HUES64 (cell line): ENCODE measurements at regions not wholly inside any gene's neighbourhood (a gene's known extent, or its start where the extent isn't known, plus 50 kb on each side); places are given as distances from the start of the nearest gene placed in this dataset.
"Not testable (repeated sequence)": the region's sequence is repeated elsewhere in the genome, so short reads cannot be mapped to it uniquely, and the experiment has no call there.

Experiments
- H3K27ac ChIP-seq: 2 replicates; pipeline ENCODE4 v1.7.0; 2013; ENCODE audit warnings: low read depth, low read length, inconsistent platforms
- H3K27me3 ChIP-seq: 2 replicates; pipeline ENCODE4 v1.6.1; 2013; ENCODE audit warnings: mild to moderate bottlenecking, low read length; ENCODE audit not compliant: insufficient read depth
- H3K36me3 ChIP-seq: 2 replicates; pipeline ENCODE4 v1.6.1; 2013; ENCODE audit warnings: mild to moderate bottlenecking, low read length; ENCODE audit not compliant: insufficient read depth
- H3K4me1 ChIP-seq: 2 replicates; pipeline ENCODE4 v1.6.1; 2013; ENCODE audit warnings: mild to moderate bottlenecking, low read length, moderate library complexity; ENCODE audit not compliant: insufficient read depth
- H3K4me3 ChIP-seq: 2 replicates; pipeline ENCODE4 v1.5.1; 2013; ENCODE audit warnings: mild to moderate bottlenecking, low read length, moderate library complexity
- H3K9ac ChIP-seq: 2 replicates; pipeline ENCODE4 v1.6.1; 2013; ENCODE audit warnings: mild to moderate bottlenecking, low read depth, low read length
- H3K9me3 ChIP-seq: 2 replicates; pipeline ENCODE4 v1.6.1; 2013; ENCODE audit warnings: low read depth, low read length; ENCODE audit not compliant: insufficient read depth
- WGBS: fragments of 150-250, 120-280 bp; methylation state at CpG from one replicate; pipeline ENCODE4 v1.1.7; 2013; ENCODE audit warnings: missing lambda C conversion rate; 5-methylcytosine and 5-hydroxymethylcytosine counted together

DNA sequence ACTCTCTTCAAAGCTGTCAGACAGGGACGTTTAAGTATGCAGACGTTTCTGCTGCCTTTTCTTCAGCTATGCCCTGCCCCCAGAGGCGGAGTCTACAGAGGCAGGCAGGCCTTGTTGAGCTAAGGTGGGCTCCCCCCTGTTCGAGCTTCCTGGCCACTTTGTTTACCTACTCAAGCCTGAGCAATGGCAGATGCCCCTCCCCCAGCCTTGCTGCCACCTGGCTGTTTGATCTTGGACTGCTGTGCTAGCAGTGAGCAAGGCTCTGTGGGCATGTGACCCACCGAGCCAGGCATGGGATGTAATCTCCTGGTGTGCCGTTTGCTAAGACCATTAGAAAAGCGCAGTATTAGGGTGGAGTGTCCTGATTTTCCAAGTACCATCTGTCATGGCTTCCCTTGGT lies 900.4 kb upstream of the MDGA2 start:
- no peak overlapping the region for H3K4me3 ChIP-seq
- H3K4me1 ChIP-seq, result no peaks in the 10 kb centered on the region
- WGBS, result 80% methylated on average over 7 of the region's 7 CpGs
- no peaks in the 10 kb centered on the region for H3K27me3 ChIP-seq
- H3K9me3 ChIP-seq, result 0 out of 2 replicates have a peak, but pooled peaks cover 4% of the 10 kb centered on the region
- H3K27ac ChIP-seq, result no peak overlapping the region; the same call in 1 of the 2 replicates
- no peak overlapping the region for H3K9ac ChIP-seq
- H3K36me3 ChIP-seq, result no peaks in the 10 kb centered on the region

GRCh38 chr14:48568688-48569087 lies 893.3 kb upstream of the MDGA2 start:
- H3K9me3 ChIP-seq, result peaks cover 8% of the 10 kb centered on the region
- peaks cover 8% of the 10 kb centered on the region; the same call in 1 of the 2 replicates for H3K36me3 ChIP-seq
- H3K4me1 ChIP-seq, result 0 out of 2 replicates have a peak, but pooled peaks cover 17% of the 10 kb centered on the region
- WGBS, result 85% methylated on average over 2 of the region's 2 CpGs
- H3K27me3 ChIP-seq, result no peaks in the 10 kb centered on the region
- H3K9ac ChIP-seq, result no peak overlapping the region
- H3K27ac ChIP-seq, result no peak overlapping the region
- no peak overlapping the region for H3K4me3 ChIP-seq

GRCh38 chr14:48568252-48568651 lies 892.8 kb upstream of the MDGA2 start:
- WGBS, result 100% methylated on average over 1 of the region's 1 CpG
- peaks cover 11% of the 10 kb centered on the region; the same call in 1 of the 2 replicates for H3K36me3 ChIP-seq
- H3K4me3 ChIP-seq, result no peak overlapping the region
- H3K27me3 ChIP-seq, result no peaks in the 10 kb centered on the region
- 0 out of 2 replicates have a peak, but pooled peaks cover 17% of the 10 kb centered on the region for H3K4me1 ChIP-seq
- H3K9me3 ChIP-seq, result peaks cover 12% of the 10 kb centered on the region
- H3K27ac ChIP-seq, result no peak overlapping the region
- H3K9ac ChIP-seq, result no peak overlapping the region

GRCh38 chr14:48563489-48563888 lies 888.1 kb upstream of the MDGA2 start:
- WGBS, result 97% methylated on average over 3 of the region's 3 CpGs
- H3K4me1 ChIP-seq, result peaks cover 30% of the 10 kb centered on the region
- no peak overlapping the region for H3K27ac ChIP-seq
- no peak overlapping the region for H3K4me3 ChIP-seq
- H3K36me3 ChIP-seq, result peaks cover 11% of the 10 kb centered on the region; the same call in 1 of the 2 replicates
- H3K9ac ChIP-seq, result no peak overlapping the region
- H3K9me3 ChIP-seq, result peaks cover 24% of the 10 kb centered on the region
- H3K27me3 ChIP-seq, result no peaks in the 10 kb centered on the region

DNA sequence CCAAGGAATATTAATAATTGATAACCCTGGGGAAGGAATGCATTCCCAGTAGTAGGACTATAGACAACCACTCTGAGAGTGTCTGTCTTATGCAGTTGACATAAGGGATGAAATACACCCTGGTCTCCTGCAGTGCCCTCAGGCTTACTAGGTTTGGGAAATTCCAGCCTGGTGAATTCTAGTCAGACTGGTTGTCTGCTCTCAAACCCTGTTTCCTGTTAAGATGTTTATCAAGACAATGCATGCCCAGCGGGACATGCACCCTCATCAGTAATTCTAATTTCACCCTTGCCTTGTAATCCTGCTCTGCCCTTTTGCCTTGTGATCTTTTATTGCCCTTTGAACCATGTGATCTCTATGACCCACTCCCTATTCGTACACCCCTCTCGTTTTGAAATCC lies 886.0 kb upstream of the MDGA2 start:
- Histone ChIP-seq H3K36me3 (peaks cover 11% of the 10 kb centered on the region; the same call in 1 of the 2 replicates), H3K9me3 (peaks cover 24% of the 10 kb centered on the region), H3K4me1 (peaks cover 21% of the 10 kb centered on the region), H3K27ac (peak overlapping the region; percentile 43; the same call in 1 of the 2 replicates)
- H3K9ac ChIP-seq, H3K27me3 ChIP-seq, H3K4me3 ChIP-seq: not testable (repeated sequence)
- 70% methylated on average over 3 of the region's 3 CpGs for WGBS

GRCh38 chr14:48560421-48560820 lies 885.0 kb upstream of the MDGA2 start:
- WGBS, result 100% methylated on average over 3 of the region's 4 CpGs
- H3K9ac ChIP-seq, result no peak overlapping the region
- H3K4me3 ChIP-seq, result no peak overlapping the region
- H3K9me3 ChIP-seq, result peaks cover 24% of the 10 kb centered on the region
- peaks cover 11% of the 10 kb centered on the region; the same call in 1 of the 2 replicates for H3K36me3 ChIP-seq
- peaks cover 16% of the 10 kb centered on the region for H3K4me1 ChIP-seq
- H3K27me3 ChIP-seq, result no peaks in the 10 kb centered on the region
- H3K27ac ChIP-seq, result no peak overlapping the region

GRCh38 chr14:48553443-48553842 lies 878.0 kb upstream of the MDGA2 start:
- Histone ChIP-seq H3K9ac (no peak overlapping the region), H3K9me3 (no peaks in the 10 kb centered on the region), H3K36me3 (no peaks in the 10 kb centered on the region), H3K27me3 (no peaks in the 10 kb centered on the region), H3K4me1 (0 out of 2 replicates have a peak, but pooled peaks cover 3% of the 10 kb centered on the region), H3K27ac (no peak overlapping the region), H3K4me3 (no peak overlapping the region)

- no peak overlapping the region for H3K9ac ChIP-seq
- no peaks in the 10 kb centered on the region for H3K27me3 ChIP-seq
These were observed 871.6 kb upstream of the MDGA2 start for GRCh38 chr14:48546996-48547395.

GRCh38 chr14:48537600-48537999 lies 862.2 kb upstream of the MDGA2 start:
- H3K9me3 ChIP-seq, result no peaks in the 10 kb centered on the region

More at GRCh38 chr14:48546996-48547395, 871.6 kb upstream of the MDGA2 start:
- no peak overlapping the region for H3K27ac ChIP-seq
- H3K4me3 ChIP-seq, result no peak overlapping the region
- no peaks in the 10 kb centered on the region for H3K9me3 ChIP-seq
- no peaks in the 10 kb centered on the region for H3K36me3 ChIP-seq
- H3K4me1 ChIP-seq, result peaks cover 11% of the 10 kb centered on the region; the same call in 1 of the 2 replicates
- WGBS, result 85% methylated on average over 3 of the region's 4 CpGs

GRCh38 chr14:48536318-48536717 lies 860.9 kb upstream of the MDGA2 start:
- Histone ChIP-seq H3K9ac (no peak overlapping the region), H3K27ac (no peak overlapping the region), H3K27me3 (no peaks in the 10 kb centered on the region), H3K4me1 (no peaks in the 10 kb centered on the region), H3K9me3 (no peaks in the 10 kb centered on the region), H3K4me3 (no peak overlapping the region), H3K36me3 (no peaks in the 10 kb centered on the region)
- 65% methylated on average over 3 of the region's 3 CpGs for WGBS

More at GRCh38 chr14:48537600-48537999, 862.2 kb upstream of the MDGA2 start:
- H3K27ac ChIP-seq, result no peak overlapping the region
- H3K4me3 ChIP-seq, result no peak overlapping the region
- no peaks in the 10 kb centered on the region for H3K4me1 ChIP-seq
- H3K9ac ChIP-seq, result no peak overlapping the region
- H3K27me3 ChIP-seq, result no peaks in the 10 kb centered on the region
- no peaks in the 10 kb centered on the region for H3K36me3 ChIP-seq

DNA sequence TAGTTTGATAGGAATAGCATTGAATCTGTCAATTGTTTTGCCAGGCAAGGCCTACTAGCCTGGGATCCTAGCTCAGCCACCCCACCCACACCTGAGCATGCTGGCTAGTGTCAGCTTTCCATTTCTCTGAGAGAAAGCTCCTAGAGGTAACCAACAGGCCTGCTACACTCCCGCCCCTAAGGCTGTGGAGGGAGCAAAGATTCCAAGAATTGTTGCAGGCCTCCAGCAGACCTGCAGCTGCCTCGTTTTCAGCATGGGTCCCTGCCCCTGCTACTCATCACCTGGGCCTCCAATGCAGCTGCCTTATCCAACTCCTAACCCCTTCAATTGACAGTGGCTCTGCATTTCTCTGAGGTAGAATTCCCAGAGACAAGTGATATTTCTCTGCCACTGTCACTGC lies 852.4 kb upstream of the MDGA2 start:
- H3K27ac ChIP-seq, result no peak overlapping the region
- H3K4me1 ChIP-seq, result no peaks in the 10 kb centered on the region
- 34% methylated on average over 2 of the region's 2 CpGs for whole genome bisulfite sequencing
- H3K36me3 ChIP-seq, result no peaks in the 10 kb centered on the region
- no peaks in the 10 kb centered on the region for H3K9me3 ChIP-seq
- H3K4me3 ChIP-seq, result no peak overlapping the region
- H3K9ac ChIP-seq, result no peak overlapping the region
- H3K27me3 ChIP-seq, result no peaks in the 10 kb centered on the region

DNA sequence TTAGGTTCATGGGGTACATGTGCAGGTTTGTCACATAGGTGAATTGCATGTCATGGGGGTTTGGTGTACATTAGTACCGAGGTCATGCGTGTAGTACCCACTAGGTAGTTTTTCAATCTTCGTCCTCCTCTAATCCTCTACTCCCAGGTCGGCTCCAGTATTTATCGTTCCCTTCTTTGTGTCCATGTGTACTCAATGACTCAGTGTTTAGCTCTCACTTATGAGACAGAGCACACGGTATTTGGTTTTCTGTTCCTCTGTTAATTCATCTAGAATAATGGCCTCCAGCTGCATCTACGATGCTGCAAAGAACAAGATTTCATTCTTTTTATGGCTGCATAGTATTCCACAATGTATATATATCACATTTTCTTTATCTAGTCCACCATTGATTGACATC lies 850.9 kb upstream of the MDGA2 start:
- Histone ChIP-seq H3K9ac (no peak overlapping the region), H3K27me3 (no peaks in the 10 kb centered on the region), H3K27ac (no peak overlapping the region), H3K4me3 (no peak overlapping the region), H3K36me3 (no peaks in the 10 kb centered on the region), H3K4me1 (no peaks in the 10 kb centered on the region), H3K9me3 (no peaks in the 10 kb centered on the region)
- WGBS, result 84% methylated on average over 7 of the region's 7 CpGs
